HUDEP-2 (cell line): ENCODE measurements at regions not wholly inside any gene's neighbourhood (a gene's known extent, or its start where the extent isn't known, plus 50 kb on each side); places are given as distances from the start of the nearest gene placed in this dataset.

Source experiments
- DNase-seq, 76 experiments: peaks; one replicate each; lab custom pipeline; 2025; ENCODE audit not compliant: unreplicated experiment in 76 of 76; lab: John Stamatoyannopoulos, UW

DNA sequence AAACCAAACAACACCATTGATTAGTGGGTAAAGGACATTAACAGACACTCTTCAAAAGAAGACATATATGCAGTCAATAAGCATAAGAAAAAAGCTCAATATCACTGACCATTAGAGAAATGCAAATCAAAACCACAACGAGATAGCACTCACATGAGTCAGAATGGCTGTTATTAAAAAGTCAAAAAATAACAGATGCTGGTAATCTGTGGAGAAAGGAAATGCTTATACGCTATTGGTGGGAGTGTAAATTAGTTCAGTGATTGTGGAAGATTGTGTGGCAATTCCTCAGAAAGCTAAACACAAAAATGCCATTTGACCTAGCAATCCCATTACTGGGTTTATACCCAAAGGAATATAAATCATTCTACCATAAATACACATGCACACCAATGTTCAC is 182.6 kb downstream of the TRPC6 start:
- DNase-seq = no peak

DNA sequence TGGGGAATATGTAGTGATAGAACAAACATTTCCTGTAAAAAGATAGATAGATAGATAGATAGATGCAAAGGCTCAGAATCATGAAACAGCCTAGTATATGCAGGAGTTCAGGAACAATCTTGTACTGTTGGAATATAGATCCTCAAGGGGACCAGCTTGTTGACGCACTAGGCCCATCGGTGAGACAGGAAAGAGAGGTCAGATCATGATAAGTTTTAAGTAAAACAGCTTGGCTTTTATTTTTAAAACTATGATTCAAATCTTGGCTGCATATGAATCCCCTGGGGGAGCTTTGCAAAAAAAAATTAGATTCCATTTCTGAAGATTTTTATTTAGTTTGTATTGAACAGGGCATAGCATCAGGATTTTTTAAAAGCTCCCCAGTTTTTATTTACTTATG is 185.8 kb downstream of the TRPC6 start:
- DNase-seq = no peak

DNA sequence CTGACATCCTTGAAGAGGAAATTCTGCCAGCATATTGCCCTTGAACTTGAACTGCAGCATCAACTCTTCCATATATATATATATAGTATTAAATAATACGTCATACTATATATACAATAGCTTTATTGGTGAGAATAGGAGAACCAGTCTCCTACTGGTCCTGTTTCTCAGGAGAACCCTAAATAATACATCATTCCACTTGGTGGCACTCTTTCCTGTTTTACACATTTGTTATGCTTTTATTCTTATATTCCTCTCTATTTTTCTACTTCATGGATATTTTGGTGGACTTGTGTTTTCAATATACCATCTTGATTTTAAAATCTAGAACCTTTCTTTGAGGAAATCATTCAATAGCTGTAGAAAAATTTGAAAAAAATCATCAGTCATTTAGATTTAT is 193.3 kb downstream of the TRPC6 start:
- DNase-seq = no peak

DNA sequence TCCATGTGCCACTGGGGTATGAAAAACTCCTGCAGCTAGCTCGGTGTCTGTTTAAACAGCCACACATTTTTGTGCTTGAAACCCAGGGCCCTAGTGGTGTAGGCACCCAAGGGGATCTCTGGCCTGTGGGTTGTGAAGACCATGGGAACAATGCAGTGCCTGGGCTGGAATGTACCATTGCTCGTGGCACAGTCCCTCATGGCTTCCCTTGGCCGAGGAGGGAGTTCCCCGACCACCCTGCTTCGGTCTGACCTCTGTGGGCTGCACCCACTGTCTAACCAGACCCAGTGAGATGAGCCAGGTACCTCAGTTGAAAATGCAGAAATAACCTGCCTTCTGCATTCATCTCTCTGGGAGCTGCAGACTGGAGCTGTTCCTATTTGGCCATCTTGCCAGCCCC is 214.0 kb downstream of the TRPC6 start:
- no peak for DNase-seq

DNA sequence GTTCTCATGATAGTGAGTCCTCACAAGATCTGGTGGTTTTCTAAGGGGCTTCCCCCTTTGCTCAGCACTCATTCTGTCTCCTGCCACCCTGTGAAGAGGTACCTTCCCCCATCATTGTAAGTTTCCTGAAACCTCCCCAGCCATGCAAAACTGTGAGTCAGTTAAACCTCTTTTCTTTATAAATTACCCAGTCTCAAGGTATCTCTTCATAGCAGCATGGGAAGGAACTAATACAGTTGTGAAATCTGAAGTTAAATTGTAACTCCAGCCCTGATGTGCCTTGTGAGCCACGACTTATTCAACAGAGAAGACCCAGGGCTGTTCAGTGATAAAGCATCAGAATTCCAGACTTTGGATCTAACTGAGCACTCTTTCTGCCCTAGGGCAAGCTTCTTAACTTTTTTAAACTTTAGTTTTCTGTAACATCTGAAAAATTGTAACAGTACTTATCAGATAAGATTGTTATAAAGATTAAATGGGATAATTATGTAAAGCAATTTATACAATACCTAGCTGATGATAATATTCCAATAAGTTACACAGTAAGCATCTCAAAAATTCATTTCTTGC is 220.0 kb downstream of the TRPC6 start:
- DNase-seq = no peak

GRCh38 chr11:101362643-101363042 is 221.2 kb downstream of the TRPC6 start:
- DNase-seq = no peak

DNA sequence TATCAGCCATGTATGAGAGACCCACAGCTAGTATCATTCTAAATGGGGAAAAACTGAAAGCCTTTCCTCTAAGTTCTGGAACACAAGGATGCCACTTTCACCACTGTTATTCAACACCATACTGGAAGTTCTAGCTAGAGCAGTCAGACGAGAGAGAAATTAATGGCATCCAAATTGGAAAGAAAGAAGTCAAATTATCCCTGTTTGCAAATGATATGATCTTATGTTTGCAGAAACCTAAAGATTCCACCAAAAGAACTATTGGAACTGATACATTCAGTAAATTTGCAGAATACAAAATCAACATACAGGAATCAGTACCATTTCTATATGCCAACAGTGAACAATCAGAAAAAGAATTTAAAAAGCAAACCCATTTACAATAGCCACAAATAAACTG is 226.0 kb downstream of the TRPC6 start:
- no peak for DNase-seq

- DNase-seq = no peak
Observed at GRCh38 chr11:101354801-101355200, 225.2 kb upstream of the PGR start.

DNA sequence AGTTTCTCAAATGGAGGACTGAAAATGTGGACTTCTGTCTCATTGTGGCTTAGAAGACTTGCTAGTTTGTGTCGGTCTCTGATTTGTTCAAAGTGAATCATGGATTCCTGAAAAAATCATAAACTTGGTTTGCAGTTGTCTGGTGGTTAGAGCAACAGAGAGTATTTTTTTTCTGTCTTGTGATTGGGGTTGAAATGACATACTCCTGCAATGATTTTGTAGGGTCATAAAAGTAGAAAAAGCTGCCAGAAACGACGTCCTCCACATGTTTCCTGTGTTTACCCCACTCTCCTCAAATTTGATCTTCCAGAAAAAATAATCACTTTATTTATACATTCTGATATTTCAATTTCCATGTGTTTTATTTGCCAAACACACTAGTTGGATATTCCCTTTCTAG is 219.2 kb upstream of the PGR start:
- DNase-seq = no peak

DNA sequence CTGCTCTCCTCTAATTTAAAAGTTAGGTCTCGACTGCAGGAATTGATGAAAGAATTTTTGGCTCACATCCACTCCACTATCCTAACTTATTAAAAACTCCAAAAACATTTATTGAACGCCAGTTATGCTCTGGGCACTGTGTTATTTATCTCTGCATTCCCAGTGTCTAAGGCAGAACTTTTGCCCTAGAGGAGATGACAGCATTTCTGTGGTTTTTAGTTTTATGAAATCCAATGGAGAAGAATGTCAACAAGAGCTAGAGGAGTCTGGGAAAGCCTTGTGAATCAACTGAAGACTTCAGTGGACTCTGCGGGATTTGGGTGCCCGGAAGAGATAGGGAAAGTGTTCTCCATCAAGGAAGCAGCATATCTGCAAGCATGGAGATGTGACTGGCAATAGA is 217.0 kb upstream of the PGR start:
- DNase-seq = no peak

DNA sequence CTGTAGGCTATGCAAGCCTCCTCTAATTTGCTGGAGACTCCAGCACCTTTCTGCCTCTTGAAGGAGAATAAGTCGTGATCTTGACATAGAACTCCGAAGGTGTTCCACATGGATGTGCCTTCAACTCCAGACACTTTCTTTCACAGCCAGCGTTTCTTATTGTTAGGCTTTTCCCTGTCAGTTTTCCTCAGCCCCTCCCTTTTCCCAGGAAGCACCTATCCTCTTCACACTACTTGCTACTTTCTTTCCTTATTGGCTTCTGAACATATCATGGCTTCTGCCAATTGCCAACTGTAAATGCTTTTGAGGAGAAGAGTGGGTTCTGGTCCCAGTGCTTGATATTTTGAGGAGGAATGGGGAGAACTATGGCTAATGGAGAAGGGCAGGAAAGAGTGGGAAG is 216.3 kb upstream of the PGR start:
- no peak for DNase-seq

DNA sequence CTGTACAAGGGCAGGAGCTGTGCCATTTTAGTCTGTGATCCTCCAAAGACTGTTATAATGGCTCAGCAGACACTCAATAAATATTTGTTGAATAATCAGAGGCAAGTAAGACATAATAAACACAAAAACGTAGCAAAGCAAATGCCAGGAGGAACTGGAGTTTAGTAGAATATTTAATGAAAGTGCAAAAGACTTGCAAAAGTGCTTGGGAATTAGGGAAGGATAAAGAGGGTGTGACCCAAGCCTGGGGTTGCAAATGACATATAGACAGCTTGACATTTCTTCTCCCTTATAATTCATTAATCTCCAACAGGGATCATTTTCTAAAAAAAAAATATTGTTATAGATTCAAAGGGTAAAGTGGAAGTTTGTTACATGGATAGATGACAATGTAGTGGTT is 212.7 kb upstream of the PGR start:
- no peak for DNase-seq

DNA sequence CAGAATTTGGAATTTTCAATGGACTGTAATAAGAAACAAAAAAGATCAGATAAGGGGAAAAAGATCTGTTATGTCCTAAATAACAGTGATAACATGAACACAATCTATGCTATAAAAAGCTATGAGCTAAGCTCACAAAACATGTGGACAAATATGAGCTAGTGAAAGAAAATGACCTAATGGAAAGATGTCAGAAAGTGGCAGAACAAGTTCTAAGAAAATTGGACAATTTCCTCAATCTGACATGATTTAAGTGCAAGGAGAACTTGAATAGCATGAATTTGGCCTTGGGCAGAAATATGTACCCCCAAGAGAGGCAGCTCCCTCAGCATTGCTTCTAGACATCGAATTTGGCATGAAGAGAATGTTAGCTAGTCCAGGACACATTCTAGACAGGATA is 212.0 kb upstream of the PGR start:
- no peak for DNase-seq

- DNase-seq = no peak
Observed at GRCh38 chr11:101336858-101337257, 207.2 kb upstream of the PGR start.

GRCh38 chr11:101336155-101336554 is 206.5 kb upstream of the PGR start:
- DNase-seq = no peak

GRCh38 chr11:101334581-101334980 is 205.0 kb upstream of the PGR start:
- no peak for DNase-seq

- DNase-seq = no peak
Observed at GRCh38 chr11:101331411-101331810, 201.8 kb upstream of the PGR start.

DNA sequence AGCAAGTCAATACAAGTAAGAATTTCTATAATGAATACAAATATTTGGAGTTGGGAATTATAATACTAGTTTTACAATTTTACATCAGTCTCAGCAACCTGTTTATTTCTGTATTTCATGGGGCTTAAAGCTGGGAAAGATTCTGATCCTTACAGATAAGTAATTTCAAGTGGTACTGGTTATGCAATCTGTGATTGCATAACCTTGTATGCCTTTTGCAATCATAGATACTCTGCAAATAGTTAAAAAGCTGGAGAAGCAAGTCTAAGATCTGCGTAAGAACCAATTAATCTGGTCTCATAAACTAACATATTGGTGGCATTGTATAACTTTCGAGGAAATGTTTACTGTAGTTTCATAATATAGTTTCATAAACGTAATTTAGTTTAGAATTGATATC is 198.3 kb upstream of the PGR start:
- DNase-seq = no peak

DNA sequence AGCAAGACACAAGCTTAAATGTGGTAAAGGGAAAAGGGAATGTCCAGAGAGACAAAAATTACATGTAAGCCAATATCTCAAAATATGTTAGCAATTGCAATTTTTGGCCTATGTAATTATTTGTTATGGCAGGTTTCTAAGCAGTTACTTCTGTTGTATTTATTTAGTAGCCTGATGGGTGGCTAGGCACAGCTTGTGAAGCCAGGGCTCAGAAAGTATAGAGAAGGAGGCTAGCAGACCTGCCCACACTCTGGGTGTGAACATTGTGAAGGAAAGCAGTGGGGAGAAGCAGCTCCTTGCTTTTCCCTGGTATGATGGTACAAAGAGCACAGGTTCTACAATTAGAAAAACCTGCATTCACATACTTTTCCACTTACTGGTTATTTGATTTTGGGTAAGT is 196.5 kb upstream of the PGR start:
- DNase-seq = no peak

DNA sequence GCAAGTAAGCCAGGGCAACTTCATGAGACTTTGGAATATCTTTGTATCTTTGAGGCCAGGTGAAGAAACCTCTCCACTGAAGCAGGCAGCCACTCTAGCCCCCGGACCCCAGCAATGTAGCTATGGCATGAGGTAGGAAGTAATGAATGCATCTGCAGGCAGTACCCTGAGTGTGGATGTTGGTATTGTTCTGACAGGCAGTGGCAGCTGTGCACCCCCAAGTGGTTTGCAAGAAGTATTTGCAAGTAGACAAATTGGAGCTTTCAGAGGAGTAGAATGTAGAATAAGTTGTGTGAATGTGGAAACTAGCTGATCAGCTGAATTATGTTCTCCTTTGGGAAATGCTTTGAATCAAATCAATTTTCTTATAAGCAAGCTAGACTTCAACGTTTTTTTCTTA is 194.4 kb upstream of the PGR start:
- peak in 11 of 76 experiments; percentile 1 to 25 (median 11) for DNase-seq

DNA sequence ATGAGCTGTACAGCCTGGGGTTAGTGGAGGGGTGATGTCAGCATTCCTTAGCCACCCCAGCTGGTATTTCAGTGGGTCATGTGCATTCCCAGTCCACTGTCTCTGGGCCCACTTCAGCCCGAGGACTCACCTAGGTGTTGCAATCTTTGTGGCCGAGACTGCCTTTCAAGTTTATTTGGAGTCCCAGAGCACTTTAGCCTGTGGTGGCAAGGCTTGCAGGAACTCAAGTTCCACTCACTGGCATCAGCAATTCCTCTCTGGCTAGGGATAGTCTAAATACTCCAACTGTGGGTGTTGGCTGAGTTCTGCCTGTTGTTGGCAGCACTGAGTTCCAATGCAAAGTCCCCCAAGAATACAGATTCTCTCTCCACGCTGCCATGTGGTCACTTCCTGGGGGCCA is 191.6 kb upstream of the PGR start:
- peak in 1 of 76 experiments; percentile 1 for DNase-seq

DNA sequence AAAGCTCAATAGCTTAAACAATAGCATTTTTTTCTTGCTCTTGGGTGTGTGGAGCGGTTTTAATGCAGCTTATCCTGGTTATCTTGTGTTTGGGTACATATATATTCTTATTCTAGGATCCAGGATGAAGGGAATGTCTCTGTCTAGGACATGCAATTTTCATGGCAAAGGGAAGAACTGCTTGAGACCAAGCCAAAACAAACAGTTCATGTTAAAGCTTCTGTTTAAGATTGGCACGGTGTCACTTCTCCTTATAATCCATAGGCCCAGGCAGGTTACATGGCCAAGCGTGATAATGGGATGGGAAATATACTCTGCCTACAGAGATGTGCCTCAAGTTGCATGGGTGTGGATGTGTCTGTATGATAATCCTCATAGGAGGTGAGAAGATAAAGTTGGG is 177.1 kb upstream of the PGR start:
- no peak for DNase-seq

DNA sequence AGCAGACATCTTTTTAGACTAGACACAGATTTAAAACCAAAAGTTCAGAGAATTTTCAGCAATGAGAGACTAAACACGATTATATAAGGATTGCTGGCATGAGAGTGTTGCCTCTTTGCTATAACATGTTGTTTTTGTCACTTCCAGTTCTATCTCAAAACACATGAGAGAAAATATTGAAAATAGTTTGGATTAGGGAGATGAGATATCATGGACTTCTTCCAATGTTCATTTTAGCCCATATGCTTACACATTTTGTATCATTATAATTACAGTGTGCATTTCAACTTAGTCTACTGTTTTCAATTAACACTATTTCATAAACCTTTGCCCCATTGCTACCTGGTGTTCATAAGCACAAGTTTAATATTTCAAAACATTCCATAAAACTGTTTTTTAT is 175.9 kb upstream of the PGR start:
- DNase-seq = no peak

DNA sequence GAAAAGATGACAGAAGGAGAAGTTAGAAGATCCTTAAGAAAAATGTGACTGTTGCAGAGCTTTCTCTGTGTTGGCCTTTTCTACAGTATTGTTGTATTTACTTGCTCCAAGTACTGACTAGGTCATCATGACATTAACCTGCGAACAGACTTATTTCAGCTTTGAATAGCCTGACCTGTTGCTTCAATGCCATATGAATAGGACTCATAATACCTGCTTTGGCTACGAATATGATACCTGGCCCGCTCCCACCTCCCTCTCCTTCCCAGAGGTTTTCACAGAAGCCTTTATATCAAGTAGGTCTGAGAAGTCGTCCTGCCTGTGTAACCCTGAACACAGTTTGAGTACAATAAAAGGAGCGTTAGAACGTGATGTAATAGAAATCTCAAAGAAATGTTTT is 169.6 kb upstream of the PGR start:
- DNase-seq = no peak
